HepG2 (cell line): ENCODE measurements at regions not wholly inside any gene's neighbourhood (a gene's known extent, or its start where the extent isn't known, plus 50 kb on each side); places are given as distances from the start of the nearest gene placed in this dataset.
"Not testable (repeated sequence)": the region's sequence is repeated elsewhere in the genome, so short reads cannot be mapped to it uniquely, and the experiment has no call there.

Experiments
- ATAC-seq: fragments of 200-7000 bp; cut with Tn5 transposase; 3 replicates; pipeline ENCODE4 v1.9.1; 2020; ENCODE audit warnings: mild to moderate bottlenecking, moderate library complexity
- BruUV-seq: library from RNA; stranded (reverse); fragments of 400-500 nt; replicated peaks from 2 replicates; lab custom pipeline; 2021; lab: Mats Ljungman, UMichigan
- CTCF ChIA-PET: fragments of 300-600 bp; formaldehyde crosslinking; extraction: SDS; loops from one replicate; lab custom pipeline; 2021; ENCODE audit warnings: low total read pairs, inconsistent platforms, low intra/inter-chr PET ratio; lab: Yijun Ruan, JAX
- POLR2A ChIA-PET: fragments of 350-600 bp; sonication (Branson Sonifier 250); formaldehyde crosslinking; loops from one replicate; lab custom pipeline; 2020; ENCODE audit warnings: antibody characterized with exemption, inconsistent platforms; lab: Yijun Ruan, JAX
- DNase-seq: peaks from one replicate; pipeline ENCODE4 v3.0.0-alpha.2; 2015; ENCODE audit warnings: low spot score
- FAIRE-seq: peaks from 3 replicates; lab custom pipeline; 2011; peaks lifted over from hg19 to GRCh38; lab: Jason Lieb, UNC
- H2AFZ ChIP-seq: one replicate; pipeline ENCODE4 v1.6.1; 2011; ENCODE audit warnings: low read length, inconsistent platforms
- H3K27ac ChIP-seq: fragments of 300-600 bp; 3 replicates; pipeline ENCODE4 v1.8.0; 2011; ENCODE audit warnings: mixed run types, mild to moderate bottlenecking, mixed read lengths, low read length, inconsistent platforms; ENCODE audit not compliant: insufficient read depth; ENCODE audit errors: extremely low read length
- H3K27me3 ChIP-seq, 2 experiments: fragments of 200-600 bp in 1 of 2; 2 replicates in 1 of 2; 3 replicates in 1 of 2; pipeline versions ENCODE4 v1.6.0 to v1.8.0; 2011; ENCODE audit warnings: low read length in 2 of 2, mild to moderate bottlenecking in 2 of 2, moderate library complexity in 2 of 2, inconsistent platforms in 1 of 2; ENCODE audit not compliant: insufficient read depth in 2 of 2, control insufficient read depth in 1 of 2
- H3K36me3 ChIP-seq, 2 experiments: fragments of 200-600 bp in 1 of 2; replicated peaks in 1 of 2; 2 replicates in 1 of 2; 3 replicates in 1 of 2; pipeline versions ENCODE4 v1.5.1 to v1.8.0; 2011; ENCODE audit warnings: low read length in 2 of 2, inconsistent platforms in 1 of 2; ENCODE audit not compliant: insufficient read depth in 2 of 2, control insufficient read depth in 1 of 2
- H3K4me1 ChIP-seq: 2 replicates; pipeline ENCODE4 v1.5.1; 2012; ENCODE audit warnings: low read length, inconsistent platforms; ENCODE audit not compliant: insufficient read depth
- H3K4me2 ChIP-seq: 2 replicates; pipeline ENCODE4 v1.6.0; 2011; ENCODE audit warnings: low read depth, low read length, inconsistent platforms
- H3K4me3 ChIP-seq, 3 experiments: fragments of 200-600 bp in 1 of 3; sonication (generic), shearing (Covaris generic) in 1 of 3; replicated peaks in 1 of 3; 2 replicates each; pipeline ENCODE4 v1.5.1; 2011 to 2016; ENCODE audit warnings: low read length in 3 of 3, inconsistent platforms in 2 of 3, low read depth in 2 of 3, mild to moderate bottlenecking in 2 of 3, control low read depth in 1 of 3, mixed read lengths in 1 of 3; ENCODE audit not compliant: insufficient read depth in 1 of 3
- H3K79me2 ChIP-seq: one replicate; pipeline ENCODE4 v1.6.1; 2011; ENCODE audit warnings: low read length, inconsistent platforms; ENCODE audit not compliant: insufficient read depth
- H3K9ac ChIP-seq: 2 replicates; pipeline ENCODE4 v1.6.0; 2011; ENCODE audit warnings: mild to moderate bottlenecking, low read depth, low read length, inconsistent platforms; ENCODE audit not compliant: insufficient read depth
- H3K9me3 ChIP-seq: 2 replicates; pipeline ENCODE4 v1.5.1; 2012; ENCODE audit warnings: mild to moderate bottlenecking, low read length
- H4K20me1 ChIP-seq: 2 replicates; pipeline ENCODE4 v1.6.0; 2011; ENCODE audit warnings: inconsistent platforms, mild to moderate bottlenecking, low read length, moderate library complexity; ENCODE audit not compliant: insufficient read depth
- MIER2 ChIP-seq: IDR thresholded peaks from 2 replicates; pipeline ENCODE4 v1.6.1; 2016; ENCODE audit warnings: missing biosample characterization, missing genetic modification reagents
- WGBS: methylation state at CpG from one replicate; pipeline ENCODE4 v1.1.6; 2017; ENCODE audit warnings: low lambda C conversion rate; 5-methylcytosine and 5-hydroxymethylcytosine counted together
- in situ Hi-C: cut with HindIII; loops from 2 replicates; pipeline ENCODE4 v1.10.0; 2017; ENCODE audit warnings: low pct_unique_long_range_greater_than_20kb; ENCODE audit not compliant: extremely low pct_ligation_motif_present
- intact Hi-C: fragments of 100-400 bp; cut with micrococcal nuclease; formaldehyde crosslinking; loops from one replicate; pipeline ENCODE4 v1.10.0; 2022; ENCODE audit not compliant: unreplicated experiment
- TF ChIP-seq, protein P1 (sequence below), 2 experiments: IDR thresholded peaks; 2 replicates each; pipeline ENCODE4 v1.6.1; 2011 to 2012; ENCODE audit warnings: low read length in 2 of 2, borderline replicate concordance in 1 of 2, low read depth in 1 of 2, mild to moderate bottlenecking in 1 of 2, moderate library complexity in 1 of 2

DNA sequence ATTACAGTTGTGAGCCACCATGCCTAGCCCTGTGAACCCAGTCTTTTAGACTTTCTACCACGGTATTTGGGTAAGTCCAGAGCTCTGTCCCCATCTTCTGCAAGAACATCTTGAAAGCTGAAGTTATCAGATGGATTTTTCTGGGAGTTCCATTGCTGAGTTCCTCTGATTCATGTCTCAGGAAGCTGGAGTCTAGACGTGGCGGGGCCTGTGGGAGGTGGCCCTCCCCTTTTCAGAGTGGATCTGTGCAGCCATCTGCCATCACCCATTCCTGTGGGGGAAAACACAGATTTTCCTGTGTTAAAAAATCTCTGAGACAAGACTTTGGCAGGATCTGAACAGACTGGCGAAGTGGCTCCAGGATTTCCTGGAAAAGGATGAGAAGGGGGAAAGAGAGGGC is 234.3 kb downstream of the NPIPA7 start:
- CTCF ChIA-PET, FAIRE-seq, H3K4me3 ChIP-seq, H3K79me2 ChIP-seq, H3K9ac ChIP-seq, H3K27me3 ChIP-seq, POLR2A ChIA-PET, DNase-seq, in situ Hi-C loops, BruUV-seq, H3K36me3 ChIP-seq, H3K4me2 ChIP-seq, H3K9me3 ChIP-seq, ATAC-seq, H4K20me1 ChIP-seq, H3K4me1 ChIP-seq, H2AFZ ChIP-seq, H3K27ac ChIP-seq, intact Hi-C loops: not testable (repeated sequence)
- 27% methylated on average over 2 of the region's 4 CpGs for WGBS

DNA sequence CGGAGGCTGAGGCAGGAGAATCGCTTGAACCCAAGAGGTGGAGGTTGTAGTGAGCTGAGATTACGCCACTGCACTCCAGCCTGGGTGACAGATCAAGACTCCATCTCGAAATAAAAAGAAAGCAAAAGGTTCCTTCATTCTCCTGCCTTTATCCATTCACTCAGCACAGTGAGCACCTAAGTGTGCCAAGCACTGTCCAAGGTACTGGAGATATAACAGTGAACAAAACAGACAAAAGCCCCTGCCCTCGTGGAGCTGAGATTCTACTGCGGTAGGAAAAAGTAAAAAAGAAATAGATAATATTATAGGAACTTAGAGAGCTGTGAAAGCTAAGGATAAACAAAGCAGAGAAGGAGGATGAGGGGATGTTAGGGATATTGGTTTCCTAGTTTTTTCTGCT is 235.5 kb downstream of the NPIPA7 start:
- BruUV-seq, H3K4me1 ChIP-seq, in situ Hi-C loops, POLR2A ChIA-PET, H3K9ac ChIP-seq, H3K79me2 ChIP-seq, H3K36me3 ChIP-seq, H3K9me3 ChIP-seq, CTCF ChIA-PET, H4K20me1 ChIP-seq, H3K4me2 ChIP-seq, H3K27ac ChIP-seq, H3K4me3 ChIP-seq, DNase-seq, H2AFZ ChIP-seq, intact Hi-C loops, H3K27me3 ChIP-seq: not testable (repeated sequence)
- 32% methylated on average over 6 of the region's 6 CpGs for WGBS
- TF ChIP-seq MIER2 (CRISPR knock-in tag) = peak; percentile 96
- TF ChIP-seq, protein P1, sequence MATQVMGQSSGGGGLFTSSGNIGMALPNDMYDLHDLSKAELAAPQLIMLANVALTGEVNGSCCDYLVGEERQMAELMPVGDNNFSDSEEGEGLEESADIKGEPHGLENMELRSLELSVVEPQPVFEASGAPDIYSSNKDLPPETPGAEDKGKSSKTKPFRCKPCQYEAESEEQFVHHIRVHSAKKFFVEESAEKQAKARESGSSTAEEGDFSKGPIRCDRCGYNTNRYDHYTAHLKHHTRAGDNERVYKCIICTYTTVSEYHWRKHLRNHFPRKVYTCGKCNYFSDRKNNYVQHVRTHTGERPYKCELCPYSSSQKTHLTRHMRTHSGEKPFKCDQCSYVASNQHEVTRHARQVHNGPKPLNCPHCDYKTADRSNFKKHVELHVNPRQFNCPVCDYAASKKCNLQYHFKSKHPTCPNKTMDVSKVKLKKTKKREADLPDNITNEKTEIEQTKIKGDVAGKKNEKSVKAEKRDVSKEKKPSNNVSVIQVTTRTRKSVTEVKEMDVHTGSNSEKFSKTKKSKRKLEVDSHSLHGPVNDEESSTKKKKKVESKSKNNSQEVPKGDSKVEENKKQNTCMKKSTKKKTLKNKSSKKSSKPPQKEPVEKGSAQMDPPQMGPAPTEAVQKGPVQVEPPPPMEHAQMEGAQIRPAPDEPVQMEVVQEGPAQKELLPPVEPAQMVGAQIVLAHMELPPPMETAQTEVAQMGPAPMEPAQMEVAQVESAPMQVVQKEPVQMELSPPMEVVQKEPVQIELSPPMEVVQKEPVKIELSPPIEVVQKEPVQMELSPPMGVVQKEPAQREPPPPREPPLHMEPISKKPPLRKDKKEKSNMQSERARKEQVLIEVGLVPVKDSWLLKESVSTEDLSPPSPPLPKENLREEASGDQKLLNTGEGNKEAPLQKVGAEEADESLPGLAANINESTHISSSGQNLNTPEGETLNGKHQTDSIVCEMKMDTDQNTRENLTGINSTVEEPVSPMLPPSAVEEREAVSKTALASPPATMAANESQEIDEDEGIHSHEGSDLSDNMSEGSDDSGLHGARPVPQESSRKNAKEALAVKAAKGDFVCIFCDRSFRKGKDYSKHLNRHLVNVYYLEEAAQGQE (IDR thresholded peaks at IDR 0.05; ENCODE audit: borderline replicate concordance in 1 of 2, low read depth in 1 of 2, low read length in 2 of 2) = peak; percentile 36 to 88
- FAIRE-seq (peak; percentile 56), ATAC-seq (peak; percentile 46; the same call in 2 of the 3 replicates)

DNA sequence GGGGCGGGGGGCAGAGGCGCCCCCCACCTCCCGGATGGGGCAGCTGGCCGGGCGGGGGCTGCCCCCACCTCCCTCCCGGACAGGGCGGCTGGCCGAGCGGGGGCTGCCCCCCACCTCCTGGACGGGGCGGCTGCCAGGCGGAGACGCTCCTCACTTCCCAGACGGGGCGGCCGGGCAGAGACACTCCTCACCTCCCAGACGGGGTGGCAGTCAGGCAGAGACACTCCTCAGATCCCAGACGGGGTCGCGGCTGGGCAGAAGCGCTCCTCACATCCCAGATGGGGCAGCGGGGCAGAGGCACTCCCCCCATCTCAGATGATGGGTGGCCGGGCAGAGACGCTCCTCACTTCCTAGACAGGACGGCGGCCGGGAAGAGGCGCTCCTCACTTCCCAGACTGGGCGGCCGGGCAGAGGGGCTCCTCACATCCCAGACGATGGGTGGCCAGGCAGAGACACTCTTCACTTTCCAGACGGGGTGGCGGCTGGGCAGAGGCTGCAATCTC is 240.1 kb downstream of the NPIPA7 start:
- H3K27me3 ChIP-seq, in situ Hi-C loops, H3K79me2 ChIP-seq, H4K20me1 ChIP-seq, CTCF ChIA-PET, H3K4me3 ChIP-seq, H2AFZ ChIP-seq, DNase-seq, intact Hi-C loops, H3K9ac ChIP-seq, H3K4me2 ChIP-seq, H3K27ac ChIP-seq, FAIRE-seq, H3K36me3 ChIP-seq, H3K4me1 ChIP-seq, BruUV-seq, ATAC-seq, POLR2A ChIA-PET, H3K9me3 ChIP-seq: not testable (repeated sequence)
- 53% methylated on average over 27 of the region's 33 CpGs for WGBS
